Progenitor cell of endocrine pancreas (in vitro differentiated cells): ENCODE measurements at regions not wholly inside any gene's neighbourhood (a gene's known extent, or its start where the extent isn't known, plus 50 kb on each side); places are given as distances from the start of the nearest gene placed in this dataset.

Experiments
- DNase-seq: peaks from one replicate; pipeline ENCODE4 v3.0.0; 2021; ENCODE audit warnings: low spot score; ENCODE audit not compliant: unreplicated experiment
- H3K27ac Mint-ChIP-seq: 2 replicates; pipeline ENCODE4 v1.8.0; 2021; ENCODE audit warnings: mild to moderate bottlenecking, moderate library complexity, mixed read lengths
- H3K27me3 Mint-ChIP-seq: 2 replicates; pipeline ENCODE4 v1.8.0; 2021; ENCODE audit warnings: mixed read lengths
- H3K36me3 Mint-ChIP-seq: 2 replicates; pipeline ENCODE4 v1.8.0; 2022; ENCODE audit warnings: mixed read lengths; ENCODE audit not compliant: insufficient read depth
- H3K4me1 Mint-ChIP-seq: 2 replicates; pipeline ENCODE4 v1.8.0; 2021; ENCODE audit warnings: low read depth, mixed read lengths
- H3K4me3 Mint-ChIP-seq: 2 replicates; pipeline ENCODE4 v1.8.0; 2021; ENCODE audit warnings: low read depth, mild to moderate bottlenecking, moderate library complexity, mixed read lengths
- H3K9me3 Mint-ChIP-seq: 2 replicates; pipeline ENCODE4 v1.8.0; 2021; ENCODE audit warnings: low read depth, mixed read lengths
- TF ChIP-seq, protein P1 (sequence below): fragments of 200-600 bp; sonication (generic); IDR thresholded peaks from one replicate; pipeline ENCODE4 v1.5.0; 2021; ENCODE audit warnings: antibody characterized with exemption, mild to moderate bottlenecking; ENCODE audit not compliant: unreplicated experiment

DNA sequence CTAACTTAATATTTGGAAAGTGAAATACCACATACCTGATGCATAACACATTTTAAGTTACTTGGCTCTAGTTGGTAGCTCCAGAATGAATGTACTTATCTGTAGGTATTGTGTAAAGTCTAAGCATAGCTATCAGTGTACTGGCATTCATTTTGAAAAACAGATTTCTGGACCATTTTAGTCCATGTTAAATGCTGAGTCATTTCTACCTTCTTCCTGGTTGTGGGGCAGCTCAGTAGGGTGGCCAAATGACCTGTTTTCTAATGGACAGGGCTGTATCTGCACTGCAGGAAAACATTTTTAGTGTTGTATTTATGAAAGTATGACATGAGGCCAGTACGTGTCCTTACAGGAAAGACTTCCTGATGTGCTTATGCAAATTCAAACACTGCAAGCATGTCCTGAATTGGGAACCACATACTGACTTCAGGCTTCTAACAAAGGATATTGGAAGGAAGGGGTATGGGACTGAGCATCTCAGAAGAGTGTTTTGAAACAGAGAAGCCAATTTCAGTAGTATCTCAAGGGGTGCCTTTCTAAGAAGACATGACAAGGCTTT is 300.3 kb upstream of the B3GALT2 start:
- Mint-ChIP-seq H3K9me3 (peaks cover 8% of the 10 kb centered on the region), H3K4me3 (no peak overlapping the region), H3K27ac (no peak overlapping the region), H3K36me3 (no peaks in the 10 kb centered on the region), H3K4me1 (no peaks in the 10 kb centered on the region), H3K27me3 (no peaks in the 10 kb centered on the region)
- TF ChIP-seq, protein P1, sequence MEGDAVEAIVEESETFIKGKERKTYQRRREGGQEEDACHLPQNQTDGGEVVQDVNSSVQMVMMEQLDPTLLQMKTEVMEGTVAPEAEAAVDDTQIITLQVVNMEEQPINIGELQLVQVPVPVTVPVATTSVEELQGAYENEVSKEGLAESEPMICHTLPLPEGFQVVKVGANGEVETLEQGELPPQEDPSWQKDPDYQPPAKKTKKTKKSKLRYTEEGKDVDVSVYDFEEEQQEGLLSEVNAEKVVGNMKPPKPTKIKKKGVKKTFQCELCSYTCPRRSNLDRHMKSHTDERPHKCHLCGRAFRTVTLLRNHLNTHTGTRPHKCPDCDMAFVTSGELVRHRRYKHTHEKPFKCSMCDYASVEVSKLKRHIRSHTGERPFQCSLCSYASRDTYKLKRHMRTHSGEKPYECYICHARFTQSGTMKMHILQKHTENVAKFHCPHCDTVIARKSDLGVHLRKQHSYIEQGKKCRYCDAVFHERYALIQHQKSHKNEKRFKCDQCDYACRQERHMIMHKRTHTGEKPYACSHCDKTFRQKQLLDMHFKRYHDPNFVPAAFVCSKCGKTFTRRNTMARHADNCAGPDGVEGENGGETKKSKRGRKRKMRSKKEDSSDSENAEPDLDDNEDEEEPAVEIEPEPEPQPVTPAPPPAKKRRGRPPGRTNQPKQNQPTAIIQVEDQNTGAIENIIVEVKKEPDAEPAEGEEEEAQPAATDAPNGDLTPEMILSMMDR: no peak
- DNase-seq: no peak

DNA sequence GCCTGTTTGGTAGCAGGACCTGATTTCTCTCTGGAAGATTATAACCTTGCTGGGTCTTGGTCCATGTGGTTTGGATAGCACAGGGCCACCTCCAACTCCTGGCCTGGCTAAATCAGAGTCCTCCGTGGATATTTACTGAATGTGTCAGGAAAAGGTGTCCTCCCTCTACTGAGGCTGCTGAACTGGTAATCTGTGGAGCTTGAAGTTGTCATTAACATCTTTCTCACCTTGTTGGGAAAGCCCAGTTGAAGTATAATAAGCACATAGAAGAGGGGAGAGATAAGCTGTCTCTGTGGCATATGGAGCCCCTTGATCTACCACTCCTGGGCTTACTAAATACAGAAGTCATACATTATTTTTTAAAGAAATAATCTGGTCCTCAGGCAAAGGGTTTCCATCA is 294.3 kb upstream of the B3GALT2 start:
- Mint-ChIP-seq H3K36me3 (no peaks in the 10 kb centered on the region), H3K4me3 (no peak overlapping the region), H3K27me3 (no peaks in the 10 kb centered on the region)

DNA sequence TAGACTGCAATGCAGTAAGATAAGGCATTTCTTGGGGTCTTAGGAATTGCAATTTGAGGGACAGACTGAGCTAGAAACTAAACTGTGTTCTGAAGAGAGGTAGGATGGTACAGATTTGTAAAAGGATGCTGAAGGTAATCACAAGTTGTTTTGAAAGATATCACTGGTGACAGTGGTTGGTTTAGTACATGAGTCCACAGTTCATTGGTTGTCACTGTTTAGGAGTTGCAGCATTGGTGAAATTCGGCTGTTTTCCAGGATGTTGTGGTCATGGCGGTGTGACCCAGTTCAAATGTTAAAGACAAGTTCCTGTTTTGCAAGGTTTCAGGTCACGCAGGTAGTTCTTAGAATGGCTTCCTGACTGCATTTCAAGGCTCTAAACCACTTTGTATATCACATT is 292.8 kb upstream of the B3GALT2 start:
- Mint-ChIP-seq H3K27ac (no peak overlapping the region), H3K4me3 (no peak overlapping the region), H3K36me3 (no peaks in the 10 kb centered on the region), H3K4me1 (no peaks in the 10 kb centered on the region), H3K9me3 (no peaks in the 10 kb centered on the region), H3K27me3 (no peaks in the 10 kb centered on the region)
- DNase-seq: no peak
- TF ChIP-seq, protein P1: no peak

More for the DNA sequence above, 294.3 kb upstream of the B3GALT2 start:
- DNase-seq: no peak
- Mint-ChIP-seq H3K27ac (no peak overlapping the region), H3K4me1 (no peaks in the 10 kb centered on the region), H3K9me3 (peaks cover 2% of the 10 kb centered on the region)
- TF ChIP-seq, protein P1: no peak

DNA sequence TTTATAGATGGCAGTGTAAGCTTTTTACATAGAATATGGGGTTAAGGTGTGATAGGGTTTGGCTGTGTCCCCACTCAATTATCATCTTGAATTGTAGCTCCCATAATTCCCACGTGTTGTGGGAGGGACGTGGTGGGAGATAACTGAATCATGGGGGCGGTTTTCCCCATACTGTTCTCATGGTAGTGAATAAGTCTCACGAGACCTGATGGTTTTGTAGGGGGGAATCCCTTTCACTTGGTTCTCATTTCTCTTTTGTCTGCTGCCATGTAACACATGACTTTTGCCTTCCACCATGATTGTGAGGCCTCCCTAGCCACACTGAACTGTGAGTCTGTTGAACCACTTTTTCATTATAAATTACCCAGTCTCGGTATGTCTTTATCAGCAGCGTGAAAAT is 290.3 kb upstream of the B3GALT2 start:
- Mint-ChIP-seq H3K4me1 (no peaks in the 10 kb centered on the region), H3K27me3 (no peaks in the 10 kb centered on the region), H3K9me3 (peaks cover 9% of the 10 kb centered on the region), H3K36me3 (no peaks in the 10 kb centered on the region), H3K4me3 (no peak overlapping the region), H3K27ac (no peak overlapping the region)
- TF ChIP-seq, protein P1: no peak
- no peak for DNase-seq

DNA sequence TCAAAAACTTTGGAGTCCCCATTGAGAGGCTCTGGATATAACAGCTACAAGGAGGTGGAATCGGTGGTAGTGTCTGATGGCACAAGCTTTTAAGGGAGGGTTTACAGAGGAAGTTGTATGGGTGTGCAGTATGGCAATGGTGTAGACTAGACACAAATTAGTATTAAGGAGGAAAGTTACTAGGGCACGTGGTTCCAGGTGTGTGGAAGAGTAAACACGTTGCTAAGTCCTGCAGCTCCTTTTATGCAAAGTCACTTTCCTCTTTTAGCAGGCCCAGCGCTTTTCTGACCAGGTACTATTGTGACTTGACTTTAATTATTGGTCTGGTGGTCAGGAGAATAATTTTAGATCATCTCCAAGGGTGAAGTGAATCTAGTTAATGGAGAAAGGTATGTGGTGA is 287.5 kb upstream of the B3GALT2 start:
- no peak overlapping the region for H3K4me3 Mint-ChIP-seq
- no peaks in the 10 kb centered on the region for H3K27me3 Mint-ChIP-seq
- H3K36me3 Mint-ChIP-seq: no peaks in the 10 kb centered on the region
- peak overlapping the region; percentile 21 for H3K27ac Mint-ChIP-seq
- TF ChIP-seq, protein P1: no peak
- DNase-seq: no peak
- no peaks in the 10 kb centered on the region for H3K4me1 Mint-ChIP-seq
- H3K9me3 Mint-ChIP-seq: peaks cover 9% of the 10 kb centered on the region
